ENCODE measurements at regions not wholly inside any gene's neighbourhood (a gene's known extent, or its start where the extent isn't known, plus 50 kb on each side); places are given as distances from the start of the nearest gene placed in this dataset.

- no peak for DNase-seq
Observed at GRCh38 chr10:128990986-128991385, 476.1 kb upstream of the MGMT start.

GRCh38 chr10:128992770-128993169 is 474.3 kb upstream of the MGMT start:
- no peak for DNase-seq

GRCh38 chr10:128993443-128993842 is 473.6 kb upstream of the MGMT start:
- DNase-seq: no peak

- DNase-seq: no peak
Observed at GRCh38 chr10:128993911-128994538, 473.0 kb upstream of the MGMT start.

DNA sequence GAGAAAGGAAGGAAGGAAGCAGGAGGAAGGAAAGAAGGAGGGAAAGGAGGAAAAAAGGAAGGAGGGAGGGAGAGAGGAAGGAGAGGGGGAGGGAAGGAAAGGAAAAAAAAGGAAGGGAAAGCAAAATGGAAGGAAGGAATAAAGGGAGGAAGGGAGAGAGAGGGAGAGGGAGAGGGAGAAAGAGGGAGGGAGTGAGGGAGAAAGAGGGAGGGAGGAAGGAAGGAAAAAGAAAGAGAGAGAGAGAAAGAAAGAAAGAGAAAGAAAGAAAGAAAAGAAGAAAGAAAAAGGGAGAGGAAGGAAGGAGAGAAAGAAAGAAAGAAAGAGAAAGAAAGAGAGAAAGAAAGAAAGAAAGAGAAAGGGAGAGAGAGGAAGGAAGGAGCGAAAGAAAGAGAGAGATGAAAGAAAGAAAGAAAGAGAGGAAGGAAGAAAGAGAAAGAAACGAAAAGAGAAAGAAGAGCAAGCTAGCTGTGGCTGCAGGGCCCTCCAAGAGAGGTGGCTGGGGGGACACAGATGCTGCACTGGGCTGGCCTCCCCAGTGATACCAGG is 472.4 kb upstream of the MGMT start:
- DNase-seq: no peak

- DNase-seq: no peak
Observed at GRCh38 chr10:128995676-128996075, 471.4 kb upstream of the MGMT start.

DNA sequence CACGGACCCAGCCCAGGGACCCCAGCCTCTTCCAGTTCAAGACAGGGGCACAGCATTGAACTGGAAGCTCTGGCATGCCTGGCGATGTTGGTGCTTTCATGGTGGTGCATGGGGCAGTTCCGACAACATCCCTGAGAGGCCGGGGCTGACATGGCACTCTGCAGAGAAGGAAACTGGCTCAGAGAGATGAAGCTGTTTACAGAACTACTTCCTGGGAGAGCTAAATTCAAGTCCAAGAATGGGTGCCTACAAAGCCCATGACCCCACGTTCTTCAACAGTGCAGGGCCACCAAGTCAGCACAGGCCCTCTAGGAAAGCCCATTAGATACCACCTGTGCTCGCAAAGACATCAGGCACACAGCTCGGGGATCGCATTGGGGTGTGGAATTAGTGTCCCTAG is 470.9 kb upstream of the MGMT start:
- no peak for DNase-seq

DNA sequence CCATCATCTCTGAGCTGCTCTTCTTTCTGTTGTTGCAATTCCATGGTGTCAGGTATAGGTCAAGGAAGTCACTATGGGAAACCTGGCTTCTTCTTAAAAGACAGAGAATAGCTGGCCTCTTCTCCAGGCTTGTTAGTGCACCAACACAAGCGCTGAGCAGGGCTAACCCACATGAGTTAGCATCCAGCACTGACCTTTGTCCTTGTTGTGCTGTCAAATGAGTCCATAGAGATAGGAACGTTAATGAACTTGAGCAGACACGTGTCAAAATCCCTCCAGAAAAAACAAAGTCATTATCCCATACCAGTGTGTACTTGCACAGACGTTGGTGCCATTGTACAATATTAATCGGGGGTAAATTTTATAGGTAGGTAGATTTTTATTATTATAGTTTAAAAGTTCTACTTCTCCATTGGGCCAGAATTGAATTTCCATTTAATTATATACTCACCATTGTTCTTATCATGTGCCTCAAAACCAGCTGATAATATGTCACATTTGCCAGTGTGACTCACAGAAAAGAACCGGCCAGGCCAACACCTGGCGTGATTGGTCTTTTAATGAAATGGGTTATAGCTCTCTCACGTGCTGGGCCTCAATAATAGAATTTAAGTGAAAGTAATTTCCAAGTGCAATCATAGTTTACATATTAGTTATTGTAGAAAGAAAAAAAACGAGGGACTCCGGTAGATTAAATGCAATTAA is 468.8 kb upstream of the MGMT start:
- DNase-seq: no peak

GRCh38 chr10:129004398-129004797 is 462.6 kb upstream of the MGMT start:
- DNase-seq: no peak

GRCh38 chr10:129005080-129005479 is 462.0 kb upstream of the MGMT start:
- no peak for DNase-seq

GRCh38 chr10:129005804-129006203 is 461.2 kb upstream of the MGMT start:
- no peak for DNase-seq

GRCh38 chr10:129018511-129018910 is 448.5 kb upstream of the MGMT start:
- DNase-seq: no peak

- no peak for DNase-seq
Observed at GRCh38 chr10:129020651-129021330, 446.2 kb upstream of the MGMT start.

DNA sequence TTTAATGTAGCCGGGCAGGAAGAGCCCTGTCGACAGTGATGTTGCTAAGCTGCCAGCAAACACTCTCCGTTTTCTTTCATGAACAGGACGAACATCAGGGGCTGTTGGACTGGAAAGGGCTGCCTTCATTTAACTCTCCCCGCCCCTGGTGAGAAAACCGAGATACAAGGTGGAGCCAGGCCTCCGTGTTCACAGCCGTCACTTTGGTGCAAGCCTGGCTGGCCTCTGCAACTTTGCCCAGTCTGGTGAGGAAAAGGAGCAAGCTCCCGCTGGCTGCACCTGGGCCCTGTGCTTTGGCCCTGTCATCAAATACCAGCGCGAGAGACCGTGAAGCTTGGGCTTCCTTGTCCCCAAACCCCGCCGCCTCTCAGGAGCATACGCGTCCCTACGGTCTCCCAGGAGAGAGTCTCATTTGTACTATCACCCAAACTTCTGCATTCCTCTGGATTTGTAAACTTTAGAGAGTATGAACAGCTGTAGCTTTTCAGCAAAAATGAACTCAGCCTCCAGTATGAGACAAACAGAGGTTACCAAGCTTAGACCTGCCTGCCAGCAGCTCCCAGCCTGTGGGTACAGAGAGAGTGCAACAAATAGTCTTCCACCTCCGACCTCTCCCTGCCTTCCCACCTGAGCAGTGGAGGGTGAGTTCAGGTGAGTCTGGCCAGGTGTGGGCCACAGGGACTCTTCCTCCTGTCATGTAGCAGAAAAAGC is 445.3 kb upstream of the MGMT start:
- no peak for DNase-seq

DNA sequence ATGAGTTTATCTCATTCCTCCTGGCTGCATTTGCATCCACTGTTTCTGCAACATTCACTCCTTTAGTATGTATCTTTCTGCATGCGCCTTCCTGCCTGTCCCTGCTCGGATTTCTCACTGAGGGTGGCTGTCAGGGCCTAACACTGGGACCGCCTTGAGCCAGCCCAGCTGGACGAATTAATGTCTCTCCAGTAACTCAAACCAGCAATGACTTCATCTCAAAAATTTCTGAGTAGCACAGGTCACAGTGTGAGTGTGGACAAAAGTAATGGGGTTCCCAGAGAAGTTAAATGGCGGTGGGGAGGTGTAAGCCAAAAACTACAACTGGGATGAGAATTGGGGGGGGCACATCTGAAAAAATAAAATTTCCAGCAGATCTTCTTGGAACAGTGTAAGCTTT is 444.0 kb upstream of the MGMT start:
- DNase-seq: peak in 10 of 56 donors; percentile 3 to 30 (median 11)

- no peak for DNase-seq
Observed at GRCh38 chr10:129024046-129024445, 443.0 kb upstream of the MGMT start.

DNA sequence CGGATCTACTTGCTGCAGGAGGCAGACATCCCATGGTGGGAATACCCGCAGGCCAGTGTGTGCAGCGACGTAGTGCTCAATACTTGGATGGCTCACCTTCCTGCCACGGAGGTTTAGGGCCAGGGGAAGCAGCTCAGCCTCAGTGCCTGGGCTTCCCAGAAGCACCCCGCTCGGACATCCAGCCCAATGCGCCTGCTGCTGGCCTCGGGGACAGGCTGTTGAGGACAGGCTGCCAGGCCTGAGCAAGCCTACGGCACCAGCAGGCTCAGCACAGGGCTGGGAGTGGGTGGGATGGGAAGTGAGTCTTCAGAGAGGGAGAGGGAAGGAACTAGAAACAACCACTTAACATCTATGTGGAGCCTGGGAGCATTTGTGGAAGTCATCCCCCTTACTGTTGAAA is 441.3 kb upstream of the MGMT start:
- no peak for DNase-seq

DNA sequence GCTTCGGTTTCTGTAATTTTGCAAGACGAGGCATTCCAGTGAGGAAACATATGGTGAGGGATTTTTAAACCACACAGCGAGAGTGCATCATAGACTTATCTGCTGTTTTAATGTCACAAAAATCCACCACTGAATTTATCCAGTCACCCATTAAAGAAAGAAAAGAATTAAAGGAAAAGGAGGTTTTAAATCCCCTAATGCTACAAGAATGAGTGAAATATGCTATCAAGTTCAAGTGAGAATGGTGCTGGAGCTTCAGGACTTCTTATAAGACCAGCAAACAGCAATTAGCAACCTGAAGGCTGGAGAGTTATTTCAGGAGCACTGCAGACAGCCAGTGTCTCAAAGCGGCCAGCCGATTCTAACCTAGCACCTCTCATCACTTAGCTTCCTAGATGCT is 439.1 kb upstream of the MGMT start:
- no peak for DNase-seq

DNA sequence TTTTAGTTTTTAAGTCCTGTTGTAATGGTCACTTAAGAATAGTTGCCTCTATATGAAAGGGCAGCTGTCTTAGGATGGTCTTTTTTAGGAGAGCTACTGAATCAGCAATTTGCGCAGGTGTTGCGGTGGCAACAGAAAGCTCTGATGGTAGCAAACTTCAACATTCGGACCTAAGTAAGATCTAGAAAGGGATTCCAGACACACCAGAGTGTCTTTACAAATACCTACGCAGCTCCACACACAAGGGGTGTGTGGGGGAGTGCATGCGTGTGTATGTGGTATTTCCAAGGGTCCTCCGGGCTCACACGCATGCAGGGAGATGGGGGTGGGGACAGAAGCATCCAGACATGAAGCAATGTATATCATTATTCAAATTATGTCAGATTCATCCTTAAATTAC is 438.6 kb upstream of the MGMT start:
- DNase-seq: no peak

GRCh38 chr10:129029051-129029450 is 438.0 kb upstream of the MGMT start:
- DNase-seq: no peak

GRCh38 chr10:129029851-129030602 is 437.0 kb upstream of the MGMT start:
- no peak for DNase-seq
